GM18508 (cell line): ENCODE measurements at regions not wholly inside any gene's neighbourhood (a gene's known extent, or its start where the extent isn't known, plus 50 kb on each side); places are given as distances from the start of the nearest gene placed in this dataset.
"Not testable (repeated sequence)": the region's sequence is repeated elsewhere in the genome, so short reads cannot be mapped to it uniquely, and the experiment has no call there.

Experiments used
- ATAC-seq: cut with Tn5 transposase; IDR thresholded peaks from one replicate; pipeline ENCODE4 v1.9.1; 2021; ENCODE audit warnings: moderate number of reproducible peaks; ENCODE audit not compliant: insufficient read depth, unreplicated experiment

DNA sequence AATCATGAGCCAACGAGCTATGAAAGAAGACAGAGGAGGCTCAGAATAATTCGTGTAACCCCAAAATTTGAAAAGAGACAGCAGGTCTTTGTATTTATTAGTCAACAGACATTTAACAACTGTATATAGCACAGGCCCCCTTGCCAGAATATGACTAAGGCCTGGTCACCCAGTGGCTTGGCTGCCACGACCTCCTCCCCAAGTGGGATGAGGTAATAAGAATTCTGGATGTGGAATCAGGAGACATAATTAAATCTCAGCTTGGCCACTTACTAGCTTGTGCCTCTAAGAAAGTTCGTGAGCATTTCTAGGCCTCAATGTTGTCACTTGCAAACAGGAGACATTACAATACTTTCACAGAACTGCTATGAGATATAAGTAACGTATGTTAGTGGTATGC, 134.2 kb upstream of the TNFSF4 start:
- no peak for ATAC-seq

DNA sequence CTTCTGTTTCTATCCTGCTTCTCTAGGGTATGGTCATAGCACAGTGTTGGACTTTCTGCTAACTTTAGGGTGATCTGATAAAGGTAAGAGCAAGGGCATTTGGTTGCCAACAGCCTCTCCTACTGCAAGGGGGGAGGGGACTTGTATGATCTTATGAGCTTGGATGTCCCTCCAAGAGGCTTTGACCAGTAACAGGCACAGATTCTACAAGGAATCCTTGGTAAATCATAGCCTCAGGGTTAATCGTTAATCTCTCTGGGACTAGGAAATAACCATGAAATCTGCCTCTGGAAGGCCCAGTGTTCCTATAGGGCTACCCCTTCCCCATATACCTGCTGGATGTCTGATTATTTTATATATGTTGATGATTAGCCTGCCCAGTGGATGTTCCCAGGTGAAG, 134.8 kb upstream of the TNFSF4 start:
- no peak for ATAC-seq

GRCh38 chr1:173342736-173343135, 134.4 kb upstream of the PRDX6 start:
- no peak for ATAC-seq

- no peak for ATAC-seq
Measured at GRCh38 chr1:173344034-173344743, 132.9 kb upstream of the PRDX6 start.

- ATAC-seq: no peak
Measured at GRCh38 chr1:173347282-173347818, 129.8 kb upstream of the PRDX6 start.

DNA sequence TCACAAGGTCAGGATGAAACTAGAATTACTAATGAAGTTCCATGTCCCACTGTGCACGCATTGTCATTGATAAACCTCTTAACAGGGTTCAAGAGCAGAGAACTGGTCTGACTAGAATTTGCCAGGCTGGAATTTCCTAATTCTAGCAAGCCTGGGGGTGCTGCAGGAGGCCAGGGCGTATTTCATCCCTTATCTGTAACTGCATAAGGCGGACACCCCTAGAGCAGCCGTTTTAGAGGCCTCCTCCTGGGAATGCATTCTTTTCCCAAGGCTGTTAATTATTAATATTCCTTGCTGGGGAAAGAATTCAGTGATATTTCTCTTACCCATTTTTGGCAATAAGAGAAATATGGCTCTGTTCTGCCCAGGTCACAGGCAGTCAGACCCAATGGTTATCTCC, 124.5 kb upstream of the PRDX6 start:
- not testable (repeated sequence) for ATAC-seq

- ATAC-seq: no peak
Measured at GRCh38 chr1:173353350-173353749, 123.8 kb upstream of the PRDX6 start.

DNA sequence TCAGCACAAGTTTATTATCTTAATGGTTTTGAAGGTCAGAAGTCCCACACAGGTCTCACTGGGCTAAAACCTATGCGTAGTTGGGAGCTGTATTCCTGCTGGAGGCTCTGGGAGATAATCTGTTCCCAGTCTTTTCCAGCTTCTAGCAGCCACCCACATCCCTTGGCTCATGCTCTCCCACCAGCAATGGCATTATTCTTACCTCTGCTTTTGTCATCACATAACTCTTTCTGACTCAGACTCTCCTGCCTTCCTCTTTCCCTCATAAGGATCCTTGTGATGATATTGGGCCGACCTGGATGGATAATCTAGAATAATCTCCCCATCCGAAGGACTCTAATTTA, 122.2 kb upstream of the PRDX6 start:
- ATAC-seq: no peak

DNA sequence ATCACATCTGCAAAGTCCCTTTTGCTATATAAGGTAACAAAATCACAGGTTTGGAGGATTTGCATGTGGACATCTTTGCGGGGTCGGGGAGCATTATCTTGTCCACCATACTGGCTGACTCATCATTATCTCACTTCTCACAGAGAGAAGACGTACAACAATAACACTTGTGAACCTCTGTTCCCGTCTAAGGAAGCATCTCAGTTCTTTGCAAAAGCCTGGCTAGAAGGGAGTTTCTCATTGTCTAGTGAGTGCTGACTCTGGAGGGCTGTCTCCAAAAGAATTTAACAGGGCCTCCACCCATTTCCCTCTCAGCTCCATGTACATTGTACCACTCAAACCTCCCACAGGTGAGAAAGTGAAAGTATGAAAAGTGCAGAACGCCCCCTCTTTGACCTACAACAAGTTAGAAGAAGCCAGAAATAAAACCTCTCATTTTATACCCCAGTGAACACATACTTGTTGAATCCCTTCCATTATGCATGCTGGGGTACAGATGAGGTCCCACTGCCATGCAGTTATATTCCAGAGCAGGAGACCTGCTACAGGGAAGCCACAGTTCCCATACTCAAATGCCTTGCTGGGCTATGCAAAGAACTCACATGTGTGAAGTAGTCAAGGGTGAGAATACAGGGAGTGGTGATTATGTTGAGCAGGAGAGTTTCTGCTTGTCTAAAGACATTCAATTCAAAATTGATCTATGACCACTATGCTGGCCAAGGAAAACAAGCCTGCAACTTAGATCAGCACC, 121.7 kb upstream of the PRDX6 start:
- ATAC-seq: no peak

DNA sequence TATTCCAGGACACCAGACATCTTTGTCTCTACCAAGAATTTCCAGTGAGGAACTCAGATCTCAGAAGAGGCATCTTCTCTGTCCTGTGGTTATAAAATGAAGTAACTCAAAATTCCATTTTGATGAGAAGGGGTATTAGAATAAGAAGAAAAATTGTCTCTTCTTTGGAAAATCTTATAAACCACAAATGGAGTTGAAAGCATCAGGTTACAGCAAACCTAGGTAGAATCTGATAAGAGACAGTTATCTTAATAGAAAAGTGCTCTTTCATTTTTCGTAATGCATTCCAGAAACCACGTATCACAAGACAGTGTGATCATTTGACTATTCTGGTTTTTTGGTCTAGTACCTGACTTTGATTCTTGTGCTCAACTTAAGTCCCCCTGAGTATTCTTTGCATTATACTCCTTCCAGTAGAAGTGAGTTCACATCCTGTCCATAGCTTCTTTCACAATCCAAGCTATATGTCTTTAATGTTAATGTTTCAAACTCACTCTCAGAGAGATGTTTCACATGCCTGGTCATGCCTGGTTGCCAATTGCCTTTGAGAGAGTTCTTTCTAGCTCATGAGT, 120.9 kb upstream of the PRDX6 start:
- no peak for ATAC-seq

DNA sequence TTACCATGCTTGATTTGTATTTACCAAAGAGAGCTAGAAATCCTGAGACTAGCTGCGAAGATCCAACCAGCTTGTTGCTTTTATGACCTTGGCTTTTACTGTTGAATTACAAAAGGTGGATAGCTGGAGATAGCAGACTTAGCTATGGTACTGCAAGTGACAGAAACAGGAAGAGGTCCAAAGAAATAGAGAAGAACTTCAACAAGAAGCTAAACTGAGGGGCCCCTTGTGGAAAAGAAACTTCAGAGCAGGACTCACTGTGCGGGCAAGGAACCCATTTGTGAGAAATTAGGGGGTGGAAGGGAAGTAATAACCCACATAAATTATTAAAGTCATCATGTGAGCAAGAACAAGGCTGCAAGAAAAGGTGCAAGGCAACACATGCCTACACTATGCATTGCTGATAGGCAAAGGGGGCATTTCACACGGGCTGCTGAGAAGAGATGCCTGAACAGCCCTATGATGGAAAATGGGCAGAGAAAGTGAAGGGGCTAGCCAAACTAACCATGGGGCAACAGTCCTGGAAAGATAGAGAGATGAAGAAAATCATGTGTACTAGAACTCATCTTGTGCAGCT, 116.6 kb upstream of the PRDX6 start:
- ATAC-seq: no peak

DNA sequence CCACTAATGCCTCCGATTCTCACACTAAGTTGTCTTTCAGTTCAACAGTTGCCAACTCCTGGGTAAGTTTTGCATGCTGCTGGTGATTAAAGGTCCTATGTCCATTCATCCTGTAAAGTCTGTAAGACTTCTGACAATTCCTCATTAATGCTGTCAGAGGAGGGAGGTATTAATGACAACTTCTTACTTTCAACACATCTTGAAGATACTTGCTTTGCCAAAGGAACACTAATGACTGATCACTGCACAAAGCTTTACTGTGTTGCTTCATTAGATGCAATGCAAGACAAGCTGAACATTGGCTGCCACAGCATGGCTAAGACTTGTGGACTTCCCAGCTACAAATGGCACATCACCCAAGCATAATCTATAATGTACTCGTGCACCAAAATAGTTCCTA, 114.6 kb upstream of the PRDX6 start:
- no peak for ATAC-seq

DNA sequence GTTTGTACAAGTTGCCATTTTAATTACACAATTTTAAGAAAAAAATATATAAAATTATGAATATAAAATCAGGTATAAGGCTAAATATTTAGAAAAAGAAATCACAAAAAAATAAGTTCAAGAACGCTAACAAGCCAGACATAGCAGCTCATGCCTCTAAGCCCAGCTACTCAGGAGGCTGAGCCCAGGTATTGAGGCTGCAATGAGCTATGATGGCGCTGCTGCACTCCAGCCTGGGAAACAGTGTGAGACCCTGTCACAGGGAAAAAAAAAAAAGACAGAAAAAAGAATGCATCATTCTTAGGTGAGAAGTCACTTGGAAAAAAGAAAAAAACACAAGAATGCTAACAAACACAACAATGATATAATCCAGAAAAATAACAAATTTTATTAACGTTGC, 112.3 kb upstream of the PRDX6 start:
- no peak for ATAC-seq

- ATAC-seq: no peak
Measured at GRCh38 chr1:173365341-173365740, 111.8 kb upstream of the PRDX6 start.

DNA sequence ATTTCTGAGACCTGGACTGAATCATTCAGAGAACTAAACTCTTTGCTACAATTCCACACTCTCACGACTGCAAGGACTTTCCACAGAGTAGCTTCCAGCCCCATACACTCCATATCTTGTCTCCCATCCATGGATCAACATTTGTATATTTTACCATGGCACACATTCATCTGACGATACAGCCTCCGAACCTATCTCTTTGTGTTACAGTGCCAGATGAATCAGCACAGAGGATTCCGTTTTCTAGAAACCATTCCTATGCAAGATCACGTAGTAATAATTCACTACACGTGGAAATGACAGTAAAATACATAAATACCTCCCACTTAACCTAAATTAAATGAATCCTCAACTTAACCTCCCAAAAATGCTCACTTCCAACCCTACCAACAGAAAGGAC, 110.0 kb upstream of the PRDX6 start:
- ATAC-seq: no peak

DNA sequence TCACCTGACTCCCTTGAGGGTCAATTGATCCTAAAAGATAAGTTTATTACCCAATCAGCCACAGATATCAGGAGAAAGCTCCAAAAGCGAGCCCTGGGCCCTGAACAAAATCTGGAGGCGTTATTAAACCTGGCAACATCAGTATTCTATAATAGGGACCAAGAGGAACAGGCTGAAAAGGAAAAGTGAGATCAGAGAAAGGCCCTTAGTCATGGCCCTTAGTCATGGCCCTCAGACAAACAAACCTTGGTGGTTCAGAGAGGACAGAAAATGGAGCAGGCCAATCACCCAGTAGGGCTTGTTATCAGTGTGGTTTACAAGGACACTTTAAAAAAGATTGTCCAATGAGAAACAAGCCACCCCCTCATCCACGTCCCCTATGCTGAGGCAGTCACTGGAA, 106.5 kb upstream of the PRDX6 start:
- ATAC-seq: not testable (repeated sequence)

- not testable (repeated sequence) for ATAC-seq
Measured at GRCh38 chr1:173376065-173376464, 101.1 kb upstream of the PRDX6 start.

DNA sequence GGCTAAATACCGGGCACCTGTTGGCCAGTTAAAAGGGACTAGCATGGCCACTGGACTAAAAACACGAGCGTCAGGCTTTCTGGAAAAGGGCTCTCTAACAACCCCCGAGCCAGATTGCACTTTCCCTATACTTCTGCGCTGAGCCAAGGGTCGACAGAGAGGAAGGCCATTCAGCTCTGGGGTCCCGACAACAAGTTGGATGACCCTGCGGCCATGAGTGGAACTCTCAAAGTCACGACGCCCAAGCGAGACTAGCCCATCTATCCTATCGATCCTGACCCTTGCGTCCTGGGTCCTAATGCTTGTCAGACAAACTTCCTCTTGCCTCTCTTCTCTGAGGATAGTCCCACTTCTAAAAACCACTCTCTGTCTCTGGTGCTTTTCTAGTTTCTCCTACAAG, 99.9 kb upstream of the PRDX6 start:
- no peak for ATAC-seq

DNA sequence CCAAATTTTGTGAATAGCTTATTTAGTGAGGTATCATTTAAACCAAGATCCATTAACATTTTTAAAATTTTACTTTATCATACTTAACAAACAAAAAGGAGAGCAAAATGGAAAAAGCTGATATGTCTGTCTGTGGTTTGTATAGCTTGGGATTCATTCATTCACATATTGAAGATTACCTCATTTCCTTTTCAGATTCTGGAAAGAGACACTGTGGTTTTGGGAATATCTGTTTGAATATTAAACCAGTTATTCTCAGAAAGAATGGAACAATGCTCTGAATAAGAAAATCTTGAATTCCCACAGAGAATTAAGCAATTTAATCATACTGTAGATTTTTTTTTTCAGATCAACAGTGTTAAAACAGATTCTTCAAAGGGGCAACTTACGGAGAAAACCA, 93.8 kb upstream of the PRDX6 start:
- ATAC-seq: no peak

DNA sequence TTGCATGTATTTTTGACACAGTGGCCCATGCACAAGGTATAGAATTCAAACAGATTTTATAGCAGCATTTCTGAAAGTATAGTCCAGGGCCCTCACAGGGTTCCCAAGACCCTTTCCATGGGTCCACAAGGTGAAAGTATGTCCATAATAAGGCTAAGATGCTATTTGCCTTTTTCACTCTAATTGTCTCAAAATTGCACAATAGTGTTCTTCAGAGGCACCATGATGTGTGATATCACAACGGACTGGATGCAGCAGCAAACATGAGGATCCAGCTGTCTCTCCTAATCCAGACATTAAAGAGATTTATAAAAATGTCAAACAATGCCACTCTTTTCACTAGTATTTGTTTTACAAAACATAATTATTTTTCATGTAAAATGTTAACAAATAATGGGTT, 88.8 kb upstream of the PRDX6 start:
- ATAC-seq: no peak
